Calu3 (cell line): ENCODE measurements at regions not wholly inside any gene's neighbourhood (a gene's known extent, or its start where the extent isn't known, plus 50 kb on each side); places are given as distances from the start of the nearest gene placed in this dataset.

Source experiments
- BruUV-seq: library from RNA; stranded (reverse); fragments of 400-500 nt; replicated peaks from 2 replicates; lab custom pipeline; 2021; lab: Mats Ljungman, UMichigan
- CTCF ChIA-PET: fragments of 300-600 bp; sonication (Branson Sonifier 250); formaldehyde crosslinking; loops from one replicate; lab custom pipeline; 2022; ENCODE audit warnings: antibody characterized with exemption; lab: Charles Lee
- DNase-seq: peaks from one replicate; pipeline ENCODE4 v3.0.0; 2022
- H3K27ac Mint-ChIP-seq: one replicate; pipeline ENCODE4 v1.8.0; 2022; ENCODE audit warnings: mixed read lengths; ENCODE audit not compliant: unreplicated experiment
- H3K27me3 Mint-ChIP-seq: one replicate; pipeline ENCODE4 v1.8.0; 2022; ENCODE audit warnings: mixed read lengths; ENCODE audit not compliant: unreplicated experiment
- H3K36me3 Mint-ChIP-seq: one replicate; pipeline ENCODE4 v1.8.0; 2022; ENCODE audit warnings: mild to moderate bottlenecking, moderate library complexity, mixed read lengths; ENCODE audit not compliant: insufficient read depth, unreplicated experiment
- H3K4me1 Mint-ChIP-seq: one replicate; pipeline ENCODE4 v1.8.0; 2022; ENCODE audit warnings: mild to moderate bottlenecking, low read depth, mixed read lengths; ENCODE audit not compliant: unreplicated experiment
- H3K4me3 Mint-ChIP-seq: one replicate; pipeline ENCODE4 v1.8.0; 2022; ENCODE audit warnings: mild to moderate bottlenecking, low read depth, moderate library complexity, mixed read lengths; ENCODE audit not compliant: unreplicated experiment
- H3K9me3 Mint-ChIP-seq: one replicate; pipeline ENCODE4 v1.8.0; 2022; ENCODE audit warnings: low read depth, mixed read lengths; ENCODE audit not compliant: unreplicated experiment
- intact Hi-C: fragments of 100-400 bp; cut with micrococcal nuclease; formaldehyde crosslinking; loops from one replicate; pipeline ENCODE4 v1.10.0; 2022; ENCODE audit not compliant: unreplicated experiment
- TF ChIP-seq, protein P1 (sequence below): fragments of 200-600 bp; IDR thresholded peaks from one replicate; pipeline ENCODE4 v1.8.0; 2022; ENCODE audit warnings: antibody characterized with exemption; ENCODE audit not compliant: unreplicated experiment

DNA sequence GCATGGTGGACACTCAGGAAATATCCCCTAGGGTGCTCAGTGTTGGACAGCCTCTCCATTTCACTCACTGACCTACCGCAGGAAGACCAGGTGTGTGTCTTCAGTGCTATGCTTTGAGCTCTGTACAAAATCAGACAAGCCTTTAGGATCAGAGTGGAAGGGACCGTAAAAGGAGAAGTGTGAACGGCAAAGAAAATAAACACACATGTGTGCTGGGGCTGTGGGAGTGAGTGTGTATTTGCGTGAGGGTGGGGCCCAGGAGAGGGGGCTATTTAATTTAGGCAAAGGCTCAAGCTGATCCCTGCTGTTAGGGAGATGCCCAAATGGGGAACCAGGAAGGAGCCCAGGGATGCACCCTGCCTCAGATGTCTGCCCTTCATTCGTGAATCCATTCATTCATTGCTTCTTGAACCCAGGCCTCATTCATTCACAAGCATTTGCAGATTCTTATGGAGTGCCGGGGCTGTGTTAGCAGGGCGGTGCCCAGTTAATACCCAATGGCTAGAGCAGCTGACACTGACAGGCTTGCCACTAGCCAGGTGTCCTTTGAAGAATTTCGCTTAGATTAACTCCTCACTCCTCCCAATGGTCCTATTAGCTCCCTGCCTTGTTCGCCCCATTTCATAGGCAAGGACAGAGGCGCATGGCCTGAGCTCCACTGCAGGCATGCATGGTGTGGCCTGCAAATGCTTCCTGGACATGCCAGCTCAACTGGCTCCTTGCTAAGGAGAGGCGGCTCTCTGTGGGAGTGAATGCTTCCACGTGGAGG, 296.7 kb upstream of the FOXF1 start:
- Mint-ChIP-seq H3K36me3 (no peaks in the 10 kb centered on the region), H3K27me3 (peaks cover 25% of the 10 kb centered on the region), H3K9me3 (peaks cover 4% of the 10 kb centered on the region), H3K27ac (no peak overlapping the region), H3K4me1 (no peaks in the 10 kb centered on the region), H3K4me3 (no peak overlapping the region)
- BruUV-seq = no TSS peak
- CTCF ChIA-PET = no interaction called here
- DNase-seq = no peak
- intact Hi-C loops = no loop called here
- TF ChIP-seq, protein P1, sequence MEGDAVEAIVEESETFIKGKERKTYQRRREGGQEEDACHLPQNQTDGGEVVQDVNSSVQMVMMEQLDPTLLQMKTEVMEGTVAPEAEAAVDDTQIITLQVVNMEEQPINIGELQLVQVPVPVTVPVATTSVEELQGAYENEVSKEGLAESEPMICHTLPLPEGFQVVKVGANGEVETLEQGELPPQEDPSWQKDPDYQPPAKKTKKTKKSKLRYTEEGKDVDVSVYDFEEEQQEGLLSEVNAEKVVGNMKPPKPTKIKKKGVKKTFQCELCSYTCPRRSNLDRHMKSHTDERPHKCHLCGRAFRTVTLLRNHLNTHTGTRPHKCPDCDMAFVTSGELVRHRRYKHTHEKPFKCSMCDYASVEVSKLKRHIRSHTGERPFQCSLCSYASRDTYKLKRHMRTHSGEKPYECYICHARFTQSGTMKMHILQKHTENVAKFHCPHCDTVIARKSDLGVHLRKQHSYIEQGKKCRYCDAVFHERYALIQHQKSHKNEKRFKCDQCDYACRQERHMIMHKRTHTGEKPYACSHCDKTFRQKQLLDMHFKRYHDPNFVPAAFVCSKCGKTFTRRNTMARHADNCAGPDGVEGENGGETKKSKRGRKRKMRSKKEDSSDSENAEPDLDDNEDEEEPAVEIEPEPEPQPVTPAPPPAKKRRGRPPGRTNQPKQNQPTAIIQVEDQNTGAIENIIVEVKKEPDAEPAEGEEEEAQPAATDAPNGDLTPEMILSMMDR = no peak

DNA sequence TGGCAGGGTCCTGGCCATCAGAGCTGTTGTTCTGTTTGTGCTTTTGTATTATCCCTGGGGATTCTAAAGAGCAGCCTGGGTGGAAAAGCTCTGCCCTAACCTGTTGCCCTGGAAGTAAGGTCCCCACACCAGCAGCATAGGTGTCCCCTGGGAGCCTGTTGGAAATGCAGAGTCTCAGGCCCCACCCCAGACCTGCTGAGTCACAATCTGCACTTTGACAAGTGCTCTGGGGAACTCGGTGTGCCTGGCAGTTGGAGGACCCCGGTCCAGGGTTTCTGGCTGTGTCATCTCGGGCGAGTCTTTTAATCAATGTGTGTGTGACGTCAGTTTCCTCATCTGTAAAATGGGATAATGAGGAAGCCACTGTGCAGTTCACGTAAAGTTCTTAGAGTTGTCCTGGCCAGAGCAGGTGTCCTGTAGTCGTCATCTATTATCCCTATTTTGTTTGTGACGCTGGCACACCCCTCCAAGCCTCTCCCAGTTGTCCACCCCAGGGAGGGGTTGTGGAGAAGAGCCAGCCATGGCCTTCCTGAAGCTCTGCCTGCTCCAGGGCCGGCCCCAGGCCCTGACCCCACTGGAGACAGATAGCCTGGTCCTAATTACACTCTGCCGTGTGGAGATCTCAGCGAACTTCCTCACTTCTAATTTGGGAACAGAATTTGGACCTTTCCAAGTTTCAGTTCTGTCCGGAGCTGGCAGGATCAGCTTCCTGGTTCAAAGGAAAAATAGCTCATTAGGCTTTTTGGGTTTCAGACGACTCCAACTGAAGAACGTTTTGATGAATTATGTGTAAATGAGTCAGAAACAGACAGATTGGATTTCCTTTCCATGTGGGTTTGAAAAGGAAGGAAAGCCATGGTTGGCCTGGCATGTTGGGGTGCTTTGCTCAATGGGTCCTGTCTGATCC, 295.7 kb upstream of the FOXF1 start:
- no peak overlapping the region for H3K27ac Mint-ChIP-seq

DNA sequence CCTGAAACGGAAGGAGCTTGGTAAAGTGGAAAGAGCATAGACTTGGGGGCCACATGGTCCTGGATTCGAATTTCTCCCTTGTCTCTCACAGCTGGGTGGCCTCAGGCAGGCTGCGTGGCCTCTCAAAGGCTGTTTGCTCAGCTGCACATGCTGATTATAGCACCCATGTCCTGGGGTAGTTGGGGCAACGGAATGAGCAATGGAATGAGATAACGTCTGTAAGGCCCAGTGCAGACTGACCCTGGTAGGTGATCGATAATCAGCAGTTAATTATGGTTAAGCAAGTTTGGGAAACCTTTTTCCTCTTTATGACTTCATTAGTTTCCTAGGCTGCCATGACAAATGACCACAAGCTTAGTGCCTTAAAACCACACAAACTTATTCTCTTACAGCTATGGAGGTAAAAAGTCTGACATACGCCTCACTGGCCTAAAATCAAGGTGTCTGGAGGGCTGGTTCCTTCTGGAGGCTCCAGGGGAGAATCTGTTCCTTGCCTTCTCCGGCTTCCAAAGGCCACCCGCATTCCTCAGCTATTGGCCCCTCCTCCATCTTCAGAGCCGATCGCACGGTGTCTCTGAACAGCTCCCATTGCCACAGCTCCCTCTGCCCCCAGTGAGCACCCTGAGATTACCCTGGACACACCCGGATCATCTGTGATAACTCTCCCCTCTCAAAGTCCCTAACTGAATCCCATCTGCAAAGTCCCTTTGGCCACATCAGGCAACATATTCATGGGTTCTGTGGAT, 294.9 kb upstream of the FOXF1 start:
- Mint-ChIP-seq H3K4me1 (no peaks in the 10 kb centered on the region), H3K27ac (no peak overlapping the region), H3K27me3 (peaks cover 7% of the 10 kb centered on the region), H3K9me3 (peaks cover 4% of the 10 kb centered on the region), H3K4me3 (no peak overlapping the region), H3K36me3 (no peaks in the 10 kb centered on the region)
- TF ChIP-seq, protein P1 = no peak
- intact Hi-C loops = no loop called here
- CTCF ChIA-PET = no interaction called here
- no peak for DNase-seq
- no TSS peak for BruUV-seq

More for the DNA sequence above, 295.7 kb upstream of the FOXF1 start:
- DNase-seq = no peak
- CTCF ChIA-PET = no interaction called here
- BruUV-seq = no TSS peak
- Mint-ChIP-seq H3K9me3 (peaks cover 4% of the 10 kb centered on the region), H3K4me3 (no peak overlapping the region), H3K36me3 (no peaks in the 10 kb centered on the region), H3K27me3 (peaks cover 15% of the 10 kb centered on the region), H3K4me1 (no peaks in the 10 kb centered on the region)
- TF ChIP-seq, protein P1 = no peak
- intact Hi-C loops = no loop called here

DNA sequence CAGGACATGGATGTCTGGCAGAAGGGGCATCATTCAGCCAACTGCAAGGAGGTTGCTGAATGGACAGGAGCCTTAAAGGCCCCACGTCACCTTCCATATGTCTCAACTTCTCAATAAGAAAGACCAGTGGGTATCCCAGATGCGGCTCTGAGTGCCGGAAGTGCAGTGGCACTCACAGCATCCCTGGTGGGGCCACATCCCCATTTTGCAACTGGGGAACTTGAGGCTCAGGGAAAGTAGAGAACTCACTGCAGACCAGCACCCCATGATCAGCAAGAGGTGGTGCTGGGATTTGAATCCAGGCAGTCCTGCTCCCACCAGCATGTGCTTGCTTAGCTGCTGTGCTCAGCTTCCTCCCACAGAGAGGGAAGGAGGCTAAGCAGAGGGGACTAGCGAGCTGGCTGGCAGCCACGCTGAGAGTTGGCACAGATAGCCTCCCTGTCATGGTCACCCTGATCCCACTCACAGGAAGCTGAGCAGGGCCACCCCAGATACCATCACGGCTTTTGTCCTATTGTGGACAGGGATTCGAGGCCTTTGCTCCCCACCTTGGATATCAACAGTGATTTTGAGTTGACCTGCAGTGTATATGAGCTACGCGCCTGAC, 294.2 kb upstream of the FOXF1 start:
- Mint-ChIP-seq H3K9me3 (peaks cover 4% of the 10 kb centered on the region), H3K27ac (no peak overlapping the region), H3K4me3 (no peak overlapping the region), H3K36me3 (no peaks in the 10 kb centered on the region), H3K27me3 (peaks cover under 1% of the 10 kb centered on the region), H3K4me1 (no peaks in the 10 kb centered on the region)
- DNase-seq = no peak
- CTCF ChIA-PET = no interaction called here
- BruUV-seq = no TSS peak
- TF ChIP-seq, protein P1 = no peak
- intact Hi-C loops = no loop called here
